GM19463 (cell line): ENCODE measurements at regions not wholly inside any gene's neighbourhood (a gene's known extent, or its start where the extent isn't known, plus 50 kb on each side); places are given as distances from the start of the nearest gene placed in this dataset.
"Not testable (repeated sequence)": the region's sequence is repeated elsewhere in the genome, so short reads cannot be mapped to it uniquely, and the experiment has no call there.

Source experiments
- ATAC-seq: cut with Tn5 transposase; IDR thresholded peaks from one replicate; pipeline ENCODE4 v1.9.1; 2021; ENCODE audit warnings: mild to moderate bottlenecking, moderate library complexity; ENCODE audit not compliant: unreplicated experiment

DNA sequence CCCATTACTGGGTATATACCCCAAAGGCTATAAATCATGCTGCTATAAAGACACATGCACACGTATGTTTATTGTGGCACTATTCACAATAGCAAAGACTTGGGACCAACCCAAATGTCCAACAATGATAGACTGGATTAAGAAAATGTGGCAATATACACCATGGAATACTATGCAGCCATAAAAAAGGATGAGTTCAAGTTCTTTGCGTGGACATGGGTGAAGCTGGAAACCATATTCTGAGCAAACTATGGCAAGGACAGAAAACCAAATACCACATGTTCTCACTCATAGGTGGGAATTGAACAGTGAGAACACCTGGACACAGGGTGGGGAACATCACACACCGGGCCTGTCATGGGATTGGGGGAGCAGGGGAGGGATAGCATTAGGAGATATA is 54.4 kb upstream of the MUCL1 start:
- not testable (repeated sequence) for ATAC-seq

DNA sequence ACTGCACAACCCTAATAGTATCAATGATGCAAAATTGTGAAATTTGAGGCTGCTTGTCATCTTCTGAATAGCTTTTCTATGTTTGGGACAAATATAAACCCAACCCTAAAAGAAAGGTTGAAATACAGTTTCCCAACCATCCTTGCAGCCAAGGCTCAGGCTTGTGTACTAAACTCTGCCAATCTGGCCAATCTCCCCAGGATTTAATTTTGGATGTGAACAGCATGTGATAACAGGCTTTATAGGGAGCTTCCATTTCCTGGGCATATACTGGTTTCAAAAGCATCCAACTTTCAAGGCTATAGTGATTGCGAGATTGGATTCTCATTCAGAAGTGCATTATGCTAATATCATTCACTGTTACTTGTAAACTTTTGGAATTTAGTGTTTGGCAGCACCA is 55.7 kb upstream of the MUCL1 start:
- ATAC-seq: no peak

DNA sequence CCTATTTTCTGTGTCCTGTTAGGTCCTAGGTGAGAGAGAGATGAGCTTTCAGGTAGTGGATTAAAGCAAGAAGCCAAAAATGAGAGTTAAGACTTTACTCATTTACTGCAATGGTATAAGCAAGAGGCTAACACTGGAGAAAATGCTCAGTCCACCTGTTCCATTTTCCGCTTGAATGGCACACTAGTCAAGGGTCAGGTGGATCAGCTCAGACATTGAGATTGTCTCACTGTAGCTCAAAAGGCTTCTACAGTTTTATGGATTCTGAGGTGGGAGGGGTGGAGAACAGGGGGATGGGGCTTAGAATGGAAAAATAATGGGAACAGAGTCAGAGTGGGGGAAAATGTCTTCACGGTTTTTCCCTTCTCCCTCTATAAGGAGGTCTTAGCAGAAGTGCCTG is 57.3 kb upstream of the MUCL1 start:
- ATAC-seq: no peak

DNA sequence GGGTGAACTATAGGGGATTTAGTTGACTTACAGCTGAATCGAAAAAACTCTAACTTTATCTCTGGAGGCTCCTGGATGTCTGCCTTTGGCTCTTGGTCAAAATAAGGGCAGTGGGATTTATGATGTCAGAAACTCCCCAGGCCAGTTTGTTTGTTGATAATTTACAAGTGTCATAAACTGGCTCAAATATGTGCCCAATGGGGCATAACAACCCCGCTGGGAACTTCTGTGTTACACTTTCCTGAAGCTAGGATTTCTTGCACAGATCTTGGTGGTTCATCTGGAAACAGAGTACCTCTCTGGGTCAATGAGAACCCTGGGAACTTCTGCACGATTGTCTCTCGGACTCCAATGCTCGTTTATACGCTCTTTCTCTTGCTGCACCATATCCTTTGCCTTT is 58.7 kb upstream of the MUCL1 start:
- no peak for ATAC-seq

DNA sequence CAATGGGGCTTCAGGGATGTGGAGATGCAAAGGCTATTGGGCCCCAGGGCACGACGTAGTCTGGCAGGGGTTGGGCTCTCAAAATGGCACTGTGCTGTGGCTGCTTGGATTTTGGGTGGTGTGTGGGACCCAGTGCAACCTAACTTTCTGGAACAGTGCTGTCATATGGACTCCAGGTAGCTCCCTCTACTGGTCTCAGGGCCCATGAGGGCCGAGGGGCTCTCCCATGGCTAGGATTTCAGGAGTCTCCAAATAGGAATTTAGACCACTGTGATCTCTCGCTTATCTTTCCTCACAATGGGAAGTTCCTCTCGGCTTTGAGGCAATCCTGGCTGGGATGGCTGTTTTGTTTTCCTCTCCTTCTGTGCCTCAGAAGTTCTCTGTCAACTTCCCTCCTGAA is 68.2 kb upstream of the MUCL1 start:
- ATAC-seq: no peak

DNA sequence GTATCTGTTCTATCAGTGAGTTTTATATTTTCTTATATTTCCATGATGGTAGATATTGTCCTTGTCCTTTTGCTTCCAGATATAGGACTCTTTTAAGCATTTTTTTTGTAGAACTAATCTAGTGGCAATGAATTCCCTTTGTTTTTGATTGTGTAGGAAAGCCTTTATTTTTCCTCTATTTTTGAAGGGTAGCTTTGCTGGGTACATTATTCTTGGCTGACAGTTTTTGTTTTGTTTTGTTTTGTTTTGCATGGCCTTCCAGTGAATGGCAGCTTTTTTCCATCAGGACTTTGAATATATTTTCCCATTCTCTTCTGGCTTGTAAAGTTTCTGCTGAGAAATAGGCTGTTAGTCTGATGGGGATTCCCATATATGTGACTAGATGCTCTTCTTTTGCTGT is 70.2 kb upstream of the MUCL1 start:
- no peak for ATAC-seq

DNA sequence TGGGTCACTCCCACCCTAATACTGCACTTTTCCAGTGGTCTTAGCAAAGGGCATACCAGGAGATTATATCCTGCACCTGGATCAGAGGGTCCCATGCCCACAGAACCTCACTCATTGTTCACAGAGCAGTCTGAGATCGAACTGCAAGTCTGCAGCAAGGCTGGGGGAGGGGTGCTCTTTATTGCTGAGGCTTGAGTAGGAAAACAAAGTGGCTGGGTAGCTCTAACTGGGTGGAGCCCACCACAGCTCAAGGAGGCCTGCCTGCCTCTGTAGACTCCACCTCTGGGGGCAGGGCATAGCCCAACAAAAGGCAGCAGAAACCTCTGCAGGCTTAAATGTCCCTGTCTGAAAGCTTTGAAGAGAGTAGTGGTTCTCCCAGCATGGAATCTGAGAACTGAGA is 77.3 kb upstream of the MUCL1 start:
- ATAC-seq: not testable (repeated sequence)

DNA sequence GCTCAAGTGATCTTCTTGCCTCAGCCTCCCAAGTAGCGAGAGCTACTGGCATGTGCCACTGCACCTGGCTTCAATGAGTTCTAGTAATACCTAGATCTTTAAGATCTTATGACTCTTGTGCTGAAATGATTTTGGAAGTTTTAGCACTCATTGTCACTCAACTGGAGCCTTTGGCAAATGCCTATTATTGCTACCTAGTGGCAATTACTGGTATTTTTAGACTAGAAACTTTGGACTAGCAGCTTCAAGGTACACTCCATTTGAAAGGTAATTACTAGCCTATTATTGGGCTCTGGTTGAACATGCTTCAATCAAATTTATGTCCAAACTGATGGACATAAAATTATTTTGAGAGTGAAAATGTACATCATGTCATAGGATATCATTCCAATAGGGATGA is 80.7 kb upstream of the MUCL1 start:
- no peak for ATAC-seq

DNA sequence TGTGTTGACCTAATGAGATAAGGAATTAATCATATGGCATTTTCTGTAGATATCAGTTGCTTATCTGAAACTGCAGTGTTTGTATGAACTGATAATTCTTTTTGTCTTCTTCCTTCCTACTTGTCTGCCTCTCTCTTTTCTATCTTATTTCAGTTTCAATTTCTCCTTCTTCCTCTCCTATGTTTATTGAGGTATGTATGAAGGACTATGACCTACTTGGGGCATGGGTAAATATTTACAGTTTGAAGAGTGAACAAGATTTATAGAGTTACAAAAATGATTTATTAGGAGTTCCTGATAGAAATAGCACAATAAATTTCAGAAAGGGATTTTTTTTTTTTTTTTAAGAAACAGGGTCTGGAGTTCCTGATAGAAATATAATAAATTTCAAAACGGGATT is 88.7 kb upstream of the MUCL1 start:
- ATAC-seq: no peak

DNA sequence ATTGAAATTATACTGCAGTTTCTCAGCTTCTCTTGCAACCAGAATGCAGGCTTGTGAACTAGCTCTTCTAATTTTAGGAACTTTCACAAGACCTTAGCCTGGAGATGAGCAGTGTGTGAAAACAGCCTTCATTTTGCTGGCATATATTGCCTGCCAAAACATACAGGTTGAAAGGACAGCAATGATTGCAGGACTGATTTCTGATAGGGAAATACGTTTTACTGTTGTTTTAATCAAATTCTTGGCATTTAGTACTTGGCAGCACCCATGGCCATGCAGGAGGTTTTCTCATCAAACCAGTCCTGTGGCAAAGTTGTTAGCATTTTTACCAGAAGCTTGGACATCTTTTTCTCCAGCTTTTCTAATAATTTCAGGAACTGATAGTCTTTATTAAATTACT is 91.9 kb upstream of the MUCL1 start:
- ATAC-seq: no peak

DNA sequence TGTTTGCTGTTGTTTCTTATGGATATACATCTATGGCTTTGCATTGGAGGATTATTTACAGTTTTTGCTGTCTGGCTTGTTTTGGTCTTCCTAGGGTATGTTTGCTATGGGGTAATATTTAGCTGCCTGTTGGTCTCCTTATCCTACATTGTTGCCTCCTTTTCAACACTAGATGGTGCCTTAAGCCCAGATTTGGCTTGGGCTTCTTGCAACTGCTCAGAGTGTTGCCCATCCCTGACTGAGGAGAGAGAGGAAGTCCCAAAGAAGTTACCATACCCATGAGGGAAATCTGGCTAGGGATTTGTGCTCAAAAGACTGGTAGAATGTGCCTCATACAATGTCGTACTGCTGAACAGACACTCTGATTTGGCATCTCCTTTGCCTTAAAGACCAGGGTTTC is 94.6 kb upstream of the MUCL1 start:
- ATAC-seq: no peak

DNA sequence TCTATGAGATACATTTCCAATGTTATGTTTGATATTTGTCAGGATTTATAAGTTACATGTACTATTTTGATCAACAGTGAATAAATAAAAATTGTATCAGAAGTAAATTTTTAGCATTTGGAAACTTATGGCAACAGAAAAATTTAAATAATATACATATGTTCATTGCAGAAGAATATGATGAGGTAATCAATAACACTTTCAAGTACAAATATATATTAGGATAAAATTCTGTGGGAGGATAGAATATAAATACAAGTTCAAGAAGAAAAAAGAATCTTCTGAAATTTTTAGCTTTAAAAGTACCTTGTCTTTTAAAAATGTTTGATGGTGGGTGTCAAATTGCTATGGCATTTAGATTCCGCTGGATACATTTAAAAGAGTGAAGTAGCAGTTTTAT is 102.8 kb upstream of the MUCL1 start:
- no peak for ATAC-seq

DNA sequence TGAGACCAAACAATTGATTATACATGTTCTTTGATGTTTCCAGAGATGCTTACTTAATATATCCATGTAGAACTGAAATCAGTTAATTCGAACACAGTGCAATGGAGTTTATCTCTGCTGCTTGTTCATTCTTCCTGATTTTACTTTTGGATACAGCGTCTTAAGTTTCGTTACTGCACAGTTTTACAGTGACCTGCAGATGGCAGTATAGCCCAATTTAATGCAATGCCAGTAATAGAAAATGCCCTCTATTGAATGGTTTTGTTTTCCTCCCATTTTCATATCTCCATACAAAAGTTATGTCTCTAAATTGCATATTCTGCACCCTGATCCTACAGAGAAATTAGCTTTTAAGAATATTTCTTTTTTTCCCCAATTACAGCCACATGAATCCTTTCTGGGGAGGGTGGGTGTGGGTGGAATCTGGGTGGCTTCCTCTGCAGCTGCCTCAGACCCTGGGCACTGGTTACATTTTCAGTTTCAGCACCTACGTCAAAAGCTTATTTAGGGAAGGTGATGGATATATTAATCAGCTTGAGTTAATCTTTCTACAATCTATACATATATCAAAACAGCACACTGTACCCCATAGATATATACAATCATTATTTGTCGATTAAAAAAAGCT is 101.1 kb upstream of the DCD start:
- peak; percentile 89 for ATAC-seq

DNA sequence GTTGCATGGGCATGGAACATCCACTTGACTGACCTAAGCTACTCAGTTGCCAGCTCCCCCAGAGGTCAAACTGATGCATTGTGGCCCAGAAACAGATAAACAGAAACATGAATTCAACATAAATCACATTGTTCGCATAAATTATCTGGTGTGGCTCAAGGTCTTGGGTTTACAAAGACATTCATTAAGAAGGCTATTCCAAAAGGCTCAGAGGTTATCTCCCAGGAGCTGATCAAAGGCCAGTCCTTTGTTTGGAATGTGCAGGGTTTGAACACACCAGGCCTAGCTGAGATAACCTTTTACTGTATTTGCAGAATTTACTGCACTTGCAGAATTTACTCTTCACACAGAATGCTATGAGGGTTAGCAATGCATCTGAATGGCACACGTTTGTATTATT is 96.4 kb upstream of the DCD start:
- ATAC-seq: no peak

DNA sequence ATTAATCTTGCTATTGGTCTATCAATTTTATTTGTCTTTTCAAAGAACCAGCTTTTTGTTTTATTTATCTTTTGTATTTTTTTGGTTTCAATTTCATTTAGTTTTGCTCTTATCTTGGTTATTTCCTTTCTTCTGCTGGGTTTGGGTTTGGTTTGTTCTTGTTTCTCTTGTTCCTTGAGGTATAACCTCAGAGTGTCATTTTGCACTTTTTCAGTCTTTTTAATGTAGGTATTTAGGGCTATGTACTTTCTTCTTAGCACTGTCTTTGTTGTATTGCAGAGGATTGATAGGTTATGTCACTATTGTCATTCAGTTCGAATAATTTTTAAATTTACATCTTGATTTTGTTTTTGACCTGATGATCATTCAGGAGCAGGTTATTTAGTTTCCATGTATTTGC is 92.7 kb upstream of the DCD start:
- ATAC-seq: no peak

DNA sequence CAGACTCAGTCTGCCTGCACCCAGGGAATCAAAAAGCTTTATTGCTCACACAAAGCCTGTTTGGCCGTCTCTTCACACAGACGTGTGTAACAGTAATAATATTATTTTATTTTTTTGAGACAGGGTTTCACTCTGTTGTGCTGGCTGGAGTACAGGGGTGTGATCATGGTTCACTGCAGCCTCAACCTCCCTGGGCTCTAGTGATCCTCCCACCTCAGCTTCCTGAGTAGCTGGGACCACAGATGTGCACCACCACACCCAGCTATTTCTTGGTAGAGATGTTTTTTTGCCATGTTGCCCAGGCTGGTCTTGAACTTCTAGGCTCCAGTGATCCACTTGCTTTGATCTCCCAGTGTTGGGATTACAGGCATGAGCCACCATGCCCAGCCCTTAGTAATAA is 88.4 kb upstream of the DCD start:
- no peak for ATAC-seq

DNA sequence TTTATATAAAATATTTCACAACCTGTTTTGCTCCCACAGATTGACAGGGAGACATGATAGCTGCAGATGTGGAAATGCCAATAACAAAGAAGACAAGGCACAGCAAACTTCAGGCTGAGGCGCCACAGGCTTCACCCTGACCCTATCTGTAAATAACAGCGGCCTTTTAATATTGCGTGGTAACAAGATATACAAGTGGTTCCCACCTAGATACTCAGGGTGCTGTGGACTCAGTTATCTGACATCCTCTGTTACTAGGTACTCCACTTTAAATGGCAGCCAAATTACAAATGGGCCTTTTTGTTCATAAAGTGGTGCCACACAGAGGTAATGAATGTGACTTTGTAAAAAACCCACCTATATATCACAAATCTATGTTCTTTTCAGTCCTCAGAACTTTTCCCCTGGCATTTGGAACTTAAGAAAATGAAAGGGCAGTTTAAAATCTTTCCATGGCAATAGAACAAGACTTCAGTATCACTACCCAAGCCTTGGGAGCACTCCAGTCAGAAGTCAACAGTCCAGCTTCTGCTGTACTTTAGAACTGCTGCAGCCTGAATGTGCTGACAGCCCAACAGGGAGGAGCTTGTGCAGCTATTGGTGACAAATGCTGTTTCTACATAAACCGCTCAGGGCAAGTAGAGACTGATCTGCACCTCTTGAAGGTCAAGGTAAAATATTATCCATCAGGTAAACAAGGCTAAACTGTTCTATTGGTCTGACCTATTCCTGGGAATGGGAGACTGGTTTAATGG is 86.2 kb upstream of the DCD start:
- no peak for ATAC-seq

DNA sequence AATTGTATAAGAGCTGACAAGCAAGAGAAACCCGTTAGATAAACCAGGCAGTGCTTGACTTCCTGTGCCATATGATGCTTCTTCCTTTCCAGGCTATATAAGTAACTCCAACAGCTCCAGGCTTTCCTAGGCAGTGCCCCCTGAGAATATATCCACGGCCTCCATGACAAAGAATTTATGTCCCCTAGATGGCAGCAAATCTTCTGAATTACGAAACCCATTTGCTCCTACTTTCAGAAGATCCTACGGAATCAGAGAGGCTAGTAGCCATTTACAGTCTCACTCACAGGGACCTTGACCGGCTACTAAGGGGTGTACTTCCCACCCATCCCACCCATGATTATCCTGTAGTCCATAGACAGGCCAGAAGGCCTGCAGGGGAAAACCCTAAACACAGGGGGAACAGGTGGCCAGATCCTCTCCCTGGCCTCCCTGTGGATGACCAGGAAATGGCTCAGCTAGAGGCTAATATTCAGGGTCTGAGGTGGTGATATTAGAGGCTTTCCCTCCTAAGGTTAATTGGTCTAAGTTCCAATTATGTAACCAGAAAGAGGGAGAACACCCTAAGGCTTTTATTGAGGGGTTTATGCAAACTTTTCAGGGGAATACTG is 77.2 kb upstream of the DCD start:
- ATAC-seq: no peak

DNA sequence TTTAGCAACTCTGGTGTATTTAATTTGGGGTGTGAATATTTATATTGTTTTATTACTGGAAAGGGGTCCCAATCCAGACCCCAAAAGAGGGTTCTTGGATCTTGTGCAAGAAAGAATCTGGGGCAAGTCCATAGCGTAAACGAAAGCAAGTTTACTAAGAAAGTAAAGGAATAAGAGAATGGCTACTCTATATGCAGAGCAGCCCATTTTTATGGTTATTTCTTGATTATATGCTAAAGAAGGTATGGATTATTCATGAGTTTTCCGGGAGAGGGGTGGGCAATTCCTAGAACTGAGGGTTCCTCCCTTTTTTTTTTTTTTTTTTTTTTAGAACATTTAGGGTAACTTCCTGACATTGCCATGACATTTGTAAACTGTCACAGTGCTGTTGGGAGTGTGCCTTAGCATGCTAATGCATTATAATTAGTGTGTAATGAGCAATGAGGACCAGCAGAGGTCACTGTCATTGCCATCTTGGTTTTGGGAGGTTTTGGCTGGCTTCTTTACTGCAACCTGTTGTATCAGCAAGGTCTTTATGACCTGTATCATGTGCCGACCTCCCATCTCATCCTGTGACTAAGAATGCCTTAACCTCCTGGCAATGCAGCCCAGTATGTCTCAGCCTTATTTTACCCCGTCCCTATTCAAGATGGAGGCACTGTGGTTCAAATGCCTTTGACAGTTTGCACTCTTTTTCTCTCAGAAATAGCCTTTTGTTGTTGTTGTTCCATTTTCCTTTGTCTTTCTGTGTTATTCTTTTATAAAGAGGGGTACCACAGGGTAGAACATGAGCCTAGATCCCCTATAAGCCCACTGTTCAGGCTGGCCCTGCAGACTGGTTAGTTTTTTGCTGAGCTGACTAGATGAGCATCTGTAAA is 75.5 kb upstream of the DCD start:
- peak; percentile 61 for ATAC-seq

DNA sequence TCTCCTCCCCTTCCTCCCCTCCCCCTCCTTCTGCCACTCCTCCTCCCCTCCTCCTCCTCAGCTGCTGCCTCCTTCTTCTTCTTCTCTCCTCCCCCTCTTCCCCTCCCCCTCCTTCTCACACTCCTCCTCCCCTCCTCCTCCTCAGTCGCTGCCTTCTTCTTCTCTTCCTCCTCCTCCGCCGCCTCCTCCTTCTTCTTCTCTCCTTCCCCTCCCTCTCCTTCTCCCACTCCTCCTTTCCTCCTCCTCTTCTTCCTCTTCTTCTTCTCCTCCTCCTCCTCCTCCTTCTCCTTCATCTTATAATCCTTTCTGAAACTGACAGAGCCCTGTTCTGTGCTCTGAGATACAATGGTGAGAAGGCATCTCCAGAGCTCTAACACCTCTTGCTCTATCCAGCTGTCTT is 73.1 kb upstream of the DCD start:
- no peak for ATAC-seq

DNA sequence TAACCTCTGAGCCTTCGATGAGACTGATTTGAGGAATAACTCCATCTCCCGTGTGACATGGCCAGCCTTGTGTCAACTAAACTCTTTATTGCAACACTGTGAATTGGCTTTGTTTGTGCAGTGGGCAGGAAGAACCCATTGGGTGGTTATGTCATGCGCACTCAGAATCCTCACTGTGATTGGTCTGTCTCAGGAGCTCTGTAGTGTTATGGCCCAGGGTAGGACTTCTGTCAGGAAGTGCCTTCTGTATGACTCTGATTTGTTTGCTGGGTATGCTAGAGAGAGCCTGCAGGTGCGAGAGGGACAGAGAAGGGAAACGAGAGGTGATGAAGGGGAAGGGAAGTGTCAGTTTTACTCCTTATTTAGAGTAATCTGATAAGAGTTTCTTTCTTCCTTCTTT is 71.5 kb upstream of the DCD start:
- ATAC-seq: no peak

DNA sequence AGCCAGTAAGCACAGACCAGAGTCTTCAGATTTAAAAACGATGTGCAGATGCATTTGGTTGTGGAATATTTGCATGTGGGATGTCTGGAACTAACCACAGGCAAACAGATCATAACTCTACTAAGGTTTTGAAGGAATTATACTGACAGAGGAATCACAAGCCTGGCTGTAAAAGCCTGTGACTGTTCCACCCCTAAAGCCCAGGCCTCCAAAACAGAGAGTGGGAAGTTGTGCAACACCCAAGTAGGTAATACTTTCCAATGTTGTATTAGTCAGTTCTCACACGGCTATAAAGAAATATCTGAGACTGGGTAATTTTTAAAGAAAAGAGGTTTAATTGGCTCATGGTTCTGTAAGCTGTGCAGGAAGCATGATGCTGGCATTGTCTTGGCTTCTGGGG is 68.1 kb upstream of the DCD start:
- no peak for ATAC-seq
